SKM-1 (cell line): ENCODE measurements at regions not wholly inside any gene's neighbourhood (a gene's known extent, or its start where the extent isn't known, plus 50 kb on each side); places are given as distances from the start of the nearest gene placed in this dataset.

Source experiments
- DNase-seq: peaks from one replicate; lab custom pipeline; 2025; ENCODE audit not compliant: unreplicated experiment; lab: John Stamatoyannopoulos, UW

DNA sequence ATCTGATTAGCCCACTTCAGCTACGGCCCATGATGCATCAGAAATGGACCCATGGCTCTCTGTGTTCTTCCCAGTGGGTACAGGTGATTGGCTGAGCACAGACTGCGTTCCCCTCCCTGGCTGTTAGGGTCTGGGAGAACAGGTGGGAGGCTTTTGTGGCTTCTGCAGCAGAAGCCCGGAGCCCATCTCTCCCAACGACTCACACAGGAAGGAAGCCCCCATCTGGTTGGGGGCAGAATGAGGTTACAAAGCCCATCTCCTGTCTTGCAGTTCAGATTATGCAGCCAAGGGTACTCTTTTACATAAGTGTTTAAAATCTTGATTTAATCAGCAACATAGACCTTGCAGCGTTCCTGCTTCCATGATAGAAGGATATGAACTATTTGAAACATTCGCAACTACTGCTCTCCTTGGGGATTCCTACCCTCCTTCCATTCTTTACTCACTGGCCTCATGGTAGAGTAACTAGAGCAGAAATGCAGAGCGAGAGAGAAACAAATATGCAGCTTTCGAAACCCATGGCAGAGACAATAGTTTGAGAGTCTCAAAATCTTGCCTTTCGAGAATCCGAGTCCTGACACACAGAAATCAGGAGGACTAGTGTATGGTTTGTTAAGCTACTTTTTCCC is 291.3 kb downstream of the TLE3 start:
- no peak for DNase-seq

DNA sequence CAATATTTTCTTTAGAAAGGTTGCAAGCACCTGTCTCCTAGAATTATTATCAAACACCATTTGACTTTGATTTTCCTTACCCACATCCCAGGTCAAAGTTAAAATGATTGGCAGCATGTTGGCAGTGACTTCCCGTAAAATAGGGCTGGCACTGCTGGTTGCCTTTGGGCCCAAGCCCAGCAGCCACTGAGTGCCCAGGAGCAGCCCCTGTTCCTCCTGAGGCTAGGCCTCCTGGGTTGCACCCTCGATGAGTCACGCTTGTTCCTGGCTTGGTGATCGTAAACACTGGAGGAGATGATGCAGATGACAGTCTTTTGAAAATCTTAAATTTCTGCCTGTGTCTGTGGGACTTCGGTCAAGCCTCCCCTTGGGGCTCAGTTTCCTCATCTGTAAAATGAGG is 290.0 kb downstream of the TLE3 start:
- DNase-seq, result no peak

DNA sequence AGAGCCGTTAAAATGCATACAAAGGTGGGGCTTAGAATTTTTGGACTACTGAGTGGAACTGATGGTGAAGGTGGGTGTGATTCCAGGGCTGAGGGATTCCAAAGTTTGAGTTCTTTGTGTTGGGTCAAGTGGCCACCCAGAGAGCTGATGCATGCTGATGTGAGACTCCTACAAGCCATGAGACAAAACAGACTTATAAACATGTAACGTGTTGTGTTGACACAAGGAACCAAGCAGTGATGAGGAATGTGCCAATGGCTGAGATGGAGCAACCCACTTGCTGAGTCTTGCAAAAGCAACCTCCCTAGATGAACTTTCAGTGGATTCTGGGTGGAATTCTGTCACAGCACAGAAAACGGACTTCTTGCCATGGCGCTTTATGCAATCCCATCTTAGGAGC is 289.0 kb downstream of the TLE3 start:
- DNase-seq, result no peak

DNA sequence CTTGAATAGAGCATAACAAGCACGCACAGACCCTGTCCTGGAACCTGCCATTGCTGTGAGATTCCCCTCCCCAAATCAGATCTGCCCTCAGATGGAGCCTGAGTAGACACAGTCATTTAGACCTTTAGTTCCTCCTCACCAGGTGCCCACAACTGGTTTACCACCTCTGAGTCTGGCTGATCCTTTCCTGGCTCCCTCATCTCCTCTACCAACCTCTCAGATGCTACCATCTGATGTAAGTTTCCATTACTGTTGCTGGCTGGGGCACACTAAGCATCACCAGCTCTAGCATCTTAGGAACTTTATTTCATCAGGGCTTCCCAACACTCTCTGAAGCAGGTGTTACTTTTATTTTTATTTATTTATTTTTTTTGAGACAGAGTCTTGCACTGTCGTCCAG is 288.3 kb downstream of the TLE3 start:
- DNase-seq, result no peak

DNA sequence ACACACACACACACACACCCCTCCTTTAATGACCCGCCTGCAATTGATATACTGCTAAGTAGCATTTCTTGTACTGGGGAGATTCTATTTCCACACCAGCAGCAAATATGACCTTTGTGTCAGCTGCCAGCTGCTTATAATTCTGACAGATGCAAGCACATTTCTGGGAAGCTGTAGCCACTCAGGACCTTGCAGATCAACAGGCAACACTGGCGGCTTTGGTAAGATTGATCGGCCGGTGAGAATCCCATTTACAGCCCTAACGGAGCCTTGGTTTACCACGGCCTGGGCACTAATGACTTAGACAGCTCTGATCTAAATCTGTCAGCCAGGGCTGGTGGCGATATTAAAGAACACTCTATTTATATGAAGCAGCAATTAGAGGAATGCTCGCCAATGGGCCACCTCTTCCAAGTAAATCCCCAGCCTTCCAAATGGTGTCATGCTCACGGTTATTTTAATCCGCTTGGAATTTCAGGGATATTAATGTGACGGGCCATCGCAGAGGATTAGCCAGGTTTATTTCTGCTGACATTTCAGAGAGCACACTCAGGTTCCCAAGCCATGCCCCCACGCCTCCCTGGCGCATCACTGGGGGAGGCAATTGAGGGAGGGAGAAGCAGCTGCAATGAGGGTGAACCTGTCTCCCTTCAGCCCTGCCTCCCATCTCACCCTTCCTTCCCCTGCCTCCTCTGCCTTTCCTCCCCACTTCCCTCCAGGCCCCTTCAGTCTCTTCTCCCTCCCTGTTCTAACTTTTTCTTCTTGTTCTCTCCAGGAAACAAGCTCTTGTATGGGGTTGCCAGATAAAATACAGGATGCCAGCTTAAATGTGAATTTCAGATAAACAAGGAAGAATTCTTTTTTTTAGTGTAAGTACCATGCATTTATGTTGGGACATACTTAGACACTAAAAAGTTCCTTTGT is 287.0 kb downstream of the TLE3 start:
- DNase-seq, result no peak

- no peak for DNase-seq
These were observed 284.9 kb downstream of the TLE3 start for GRCh38 chr15:69812861-69813261.

- no peak for DNase-seq
These were observed 283.8 kb downstream of the TLE3 start for GRCh38 chr15:69813881-69814280.

- DNase-seq, result no peak
These were observed 282.8 kb downstream of the TLE3 start for GRCh38 chr15:69814932-69815331.

DNA sequence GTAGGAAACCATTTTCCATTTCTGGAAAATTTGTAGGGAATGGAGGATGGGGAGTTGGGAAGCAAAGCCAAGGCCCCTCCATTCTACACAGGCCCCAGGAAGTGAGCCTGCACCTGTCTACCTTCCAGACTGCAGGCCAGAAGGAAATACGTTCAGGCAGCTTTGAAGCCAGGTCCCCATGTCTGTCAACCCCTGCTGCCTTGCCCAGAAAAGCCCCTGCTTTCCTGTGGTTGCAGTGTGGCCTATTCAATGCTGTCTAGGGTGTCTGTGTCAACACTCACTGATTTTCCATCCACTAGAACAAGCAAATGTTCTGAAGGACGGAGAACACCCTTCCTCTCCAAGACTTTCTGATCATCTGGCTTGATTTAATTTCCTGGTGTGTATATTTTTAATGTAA is 281.9 kb downstream of the TLE3 start:
- no peak for DNase-seq

- no peak for DNase-seq
These were observed 281.2 kb downstream of the TLE3 start for GRCh38 chr15:69816522-69816921.

- no peak for DNase-seq
These were observed 279.2 kb downstream of the TLE3 start for GRCh38 chr15:69818529-69818928.

DNA sequence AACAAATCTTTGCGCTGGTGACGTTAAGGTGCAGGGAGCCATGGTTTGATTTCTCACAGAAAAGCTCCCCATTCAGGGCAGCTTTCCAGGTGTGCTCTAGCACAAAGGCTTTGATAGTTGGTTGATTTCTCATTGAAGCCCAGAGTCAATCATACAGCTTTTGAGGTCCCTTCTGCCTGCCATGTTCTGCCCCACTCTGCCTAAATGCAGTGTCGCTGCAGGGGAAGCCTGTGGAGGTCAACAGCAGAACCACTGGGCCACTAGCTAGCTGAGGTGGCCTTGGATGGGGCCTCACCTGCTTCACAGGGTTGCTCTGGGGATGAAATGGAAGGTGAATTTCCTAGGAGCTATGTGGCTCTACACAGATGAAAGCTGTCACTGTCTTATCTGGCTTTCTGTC is 278.3 kb downstream of the TLE3 start:
- DNase-seq, result no peak

- no peak for DNase-seq
These were observed 276.9 kb downstream of the TLE3 start for GRCh38 chr15:69820819-69821218.

DNA sequence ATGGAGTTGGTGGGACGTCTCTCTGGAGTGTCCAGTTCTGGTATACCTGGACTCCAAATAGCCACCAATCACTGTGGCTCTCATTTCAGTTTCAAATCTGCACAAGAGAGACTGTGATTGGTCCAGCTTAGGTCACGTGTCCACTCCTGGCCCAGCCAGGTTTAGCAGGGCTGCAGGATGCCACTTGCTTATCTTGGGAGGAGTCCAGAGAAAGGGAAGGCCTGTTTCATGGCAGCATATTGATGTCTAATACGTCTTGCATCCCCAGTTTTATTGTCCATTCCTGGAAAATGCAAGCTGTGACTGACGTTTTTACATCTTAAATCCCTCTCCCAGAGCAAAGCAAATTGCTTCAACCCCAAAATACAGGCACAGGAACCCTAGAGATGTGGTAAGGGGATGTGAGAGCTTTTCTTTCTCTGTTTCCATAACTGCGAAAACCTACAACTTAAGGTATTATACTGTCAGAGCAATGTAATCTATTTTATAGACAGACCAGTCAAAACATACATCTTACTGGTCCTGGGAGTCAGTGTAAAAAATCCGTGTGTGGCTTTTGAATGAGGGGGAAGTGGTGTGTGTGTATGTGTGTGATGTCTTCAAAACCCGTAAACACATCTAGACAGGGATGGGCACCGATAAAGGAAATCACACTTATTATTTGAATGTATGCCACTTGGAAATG is 274.4 kb downstream of the TLE3 start:
- DNase-seq, result no peak

DNA sequence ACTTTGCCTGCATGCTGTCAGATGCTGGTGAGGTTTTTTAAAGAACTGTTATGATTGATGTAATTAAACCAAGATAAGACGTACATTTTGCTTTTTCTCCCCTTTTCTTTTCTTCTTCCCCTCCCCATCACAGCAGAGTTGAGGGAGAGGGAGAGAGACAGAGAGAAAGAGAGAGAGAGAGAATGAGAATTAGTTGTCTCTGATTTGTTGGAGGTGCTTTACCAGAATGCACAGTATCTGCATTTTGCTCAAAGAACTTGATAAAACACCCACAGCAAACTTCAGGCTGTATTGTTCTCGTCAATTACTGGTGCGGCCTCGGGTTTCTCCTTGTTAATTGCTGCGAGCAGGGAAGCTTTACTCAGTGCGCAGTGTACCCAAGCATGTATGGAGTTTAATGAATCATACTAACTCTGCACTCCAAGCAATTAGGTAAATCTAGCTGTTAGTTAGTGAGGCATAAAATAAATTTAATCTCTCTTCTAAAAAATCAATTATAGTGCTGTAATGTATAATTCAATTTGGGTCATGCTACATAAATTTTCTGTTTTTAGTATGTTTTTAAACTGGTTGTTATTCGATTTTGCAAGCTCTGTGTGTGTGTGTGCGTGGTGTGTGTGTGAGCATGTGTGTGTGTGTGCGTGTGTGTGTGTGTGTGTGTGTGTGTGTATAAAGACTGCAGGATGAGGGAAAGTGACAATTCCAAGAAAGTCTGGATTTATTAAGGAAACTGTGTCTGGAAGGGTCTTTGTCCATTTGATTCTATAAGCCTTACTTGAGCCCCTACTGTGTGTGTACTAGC is 273.4 kb downstream of the TLE3 start:
- no peak for DNase-seq

- no peak for DNase-seq
These were observed 272.8 kb downstream of the TLE3 start for GRCh38 chr15:69824877-69825406.

DNA sequence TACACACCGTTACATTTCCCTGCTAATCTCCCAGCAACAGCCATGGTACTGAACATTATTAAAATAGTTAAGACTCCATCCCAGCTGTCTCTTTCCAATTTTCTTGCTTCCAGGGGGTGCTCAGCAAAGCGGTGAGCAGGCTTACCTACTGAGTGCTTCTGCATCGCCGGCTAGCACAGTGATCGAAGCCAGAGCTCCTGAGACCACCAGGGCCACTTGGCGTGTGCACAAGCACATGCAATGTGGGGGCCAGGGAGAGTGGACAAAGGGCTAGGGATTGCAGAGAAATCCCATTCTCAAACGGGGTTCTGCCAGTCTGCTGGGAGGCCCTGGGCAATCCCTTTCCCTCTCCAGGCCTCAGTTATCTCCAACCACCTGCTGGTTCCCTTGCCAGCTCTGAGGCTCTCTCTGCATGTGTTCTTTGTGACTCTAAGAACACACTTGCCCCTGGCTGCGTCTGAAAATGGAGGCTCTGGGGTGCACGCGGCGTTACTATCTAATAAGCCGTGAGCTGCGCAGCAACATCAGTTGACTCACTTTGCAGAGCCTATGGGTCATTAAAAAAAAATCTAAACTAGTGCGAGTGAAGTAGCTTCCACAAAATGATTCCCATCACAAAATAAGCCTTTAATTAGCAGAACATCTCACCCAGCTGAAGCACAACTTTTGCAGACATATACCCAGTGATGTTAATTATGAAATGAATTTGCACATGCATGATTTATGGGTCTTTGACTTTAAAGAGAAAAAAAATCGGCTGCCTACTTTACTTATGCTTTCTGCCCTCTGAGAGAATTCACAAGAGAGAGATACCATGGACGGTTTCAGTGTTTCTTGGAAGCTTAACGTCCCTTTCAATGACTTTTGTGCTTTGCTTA is 271.5 kb downstream of the TLE3 start:
- no peak for DNase-seq

DNA sequence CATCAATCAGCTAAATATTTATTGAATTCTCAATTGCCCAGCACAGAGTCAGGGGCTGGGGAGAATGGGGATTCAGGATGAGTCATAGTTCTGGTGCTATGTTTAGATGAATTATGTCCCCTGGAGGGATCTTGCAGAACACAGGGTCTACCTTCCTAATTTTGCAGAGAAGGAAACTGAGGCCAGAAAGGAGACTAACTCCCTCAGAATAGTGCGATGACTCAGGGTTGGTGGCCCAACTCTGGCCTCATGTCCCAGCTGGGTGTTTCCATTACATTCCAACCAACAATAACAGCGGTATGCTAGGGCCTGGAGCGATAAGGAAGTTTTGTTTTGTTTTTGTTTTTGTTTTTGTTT is 270.9 kb downstream of the TLE3 start:
- no peak for DNase-seq

DNA sequence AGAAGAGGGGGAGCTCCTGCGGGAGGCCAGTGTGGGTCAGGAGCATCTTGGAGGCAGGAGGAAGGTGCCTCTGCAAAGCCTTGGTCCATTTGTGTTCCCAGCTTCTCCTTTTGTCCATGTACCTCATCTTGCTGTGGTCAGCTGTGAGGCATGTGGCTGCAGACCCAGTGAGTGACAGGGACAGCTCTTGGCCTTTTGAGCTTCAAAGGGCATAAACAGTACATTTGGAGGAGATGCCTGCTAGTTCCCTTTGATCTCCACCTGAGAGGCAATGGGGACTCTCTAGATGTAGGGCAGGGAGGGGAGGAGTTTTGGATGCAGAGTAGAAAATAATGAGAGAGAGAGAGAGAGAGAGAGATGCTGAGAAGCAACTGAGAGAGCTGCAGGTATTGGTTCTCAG is 270.0 kb downstream of the TLE3 start:
- no peak for DNase-seq

- no peak for DNase-seq
These were observed 269.4 kb downstream of the TLE3 start for GRCh38 chr15:69828181-69828828.
